ENCODE measurements at regions not wholly inside any gene's neighbourhood (a gene's known extent, or its start where the extent isn't known, plus 50 kb on each side); places are given as distances from the start of the nearest gene placed in this dataset.

DNA sequence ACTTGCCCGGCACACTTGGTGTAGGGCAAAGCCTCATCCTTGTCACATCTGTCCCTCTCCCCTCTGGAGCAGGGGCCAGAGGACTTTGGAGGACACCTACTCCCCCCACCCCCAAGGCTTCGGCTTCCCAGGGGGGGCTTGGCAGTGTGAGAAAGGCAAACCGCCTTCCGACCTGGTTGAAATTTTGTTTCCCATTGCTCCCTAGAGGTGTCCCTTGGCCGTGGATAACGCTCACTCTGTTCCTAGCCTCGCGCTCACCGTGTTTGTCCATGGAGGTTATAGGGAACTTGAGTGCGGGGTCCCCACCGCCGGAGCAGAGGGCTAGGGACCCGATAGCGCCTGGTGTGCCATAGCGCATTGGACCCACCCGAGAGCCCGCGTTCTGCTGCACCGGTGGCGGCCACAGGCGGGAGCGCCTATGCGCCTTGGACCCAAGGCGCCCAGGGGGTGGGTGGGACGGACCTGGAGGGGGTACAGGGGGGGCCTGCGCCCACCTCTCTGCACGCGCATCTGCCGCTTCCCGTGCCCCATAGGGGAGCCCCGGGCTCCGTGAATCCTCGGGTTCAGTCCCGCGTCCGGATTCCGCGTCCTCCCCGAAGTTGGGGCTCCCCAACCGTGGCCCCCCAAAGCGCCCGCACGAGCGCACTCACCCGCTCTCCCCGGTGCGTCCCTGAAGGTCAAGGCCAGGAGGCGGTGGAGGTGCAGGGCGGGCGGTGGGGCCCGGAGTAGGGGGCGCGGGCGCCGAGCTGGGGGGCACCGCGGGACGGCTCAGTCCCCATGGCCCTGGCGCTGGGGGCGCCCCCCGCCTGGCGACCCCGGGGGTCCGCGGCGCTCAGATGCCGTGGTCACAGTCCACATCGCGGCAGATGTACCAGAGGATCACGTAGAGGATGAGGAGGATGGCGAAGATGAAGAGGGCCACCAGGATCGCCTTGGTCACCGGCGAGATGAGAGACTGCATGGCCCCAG lies 82.7 kb upstream of the DHRSX start:
- Histone ChIP-seq H2AK9ac (replicated peaks; ENCODE audit: low read depth, low read length, poor library complexity) (no peak overlapping the region), H4K91ac (ENCODE audit: insufficient read depth, low read depth, low read length) (no peak overlapping the region), H2BK120ac (ENCODE audit: low read depth, low read length) (no peak overlapping the region), H3K18ac (ENCODE audit: low read depth, low read length) (no peak overlapping the region), H3K4ac (ENCODE audit: low read depth, low read length) (no peak overlapping the region), H2AFZ (replicated peaks; ENCODE audit: low read length, poor library complexity) (no peak overlapping the region), H3K27me3 (ENCODE audit: control insufficient read depth, insufficient read depth, low read length) (peaks cover 46% of the 10 kb centered on the region), H2BK15ac (ENCODE audit: low read depth, low read length) (no peak overlapping the region), H2AK5ac (ENCODE audit: low read depth, low read length) (no peak overlapping the region), H3K4me1 (ENCODE audit: control insufficient read depth, insufficient read depth, low read length) (no peaks in the 10 kb centered on the region), H3K4me3 (ENCODE audit: insufficient read depth, low read depth, low read length) (no peak overlapping the region), H3K14ac (replicated peaks; ENCODE audit: low read depth, low read length) (no peak overlapping the region), H3K4me2 (ENCODE audit: low read depth, low read length) (no peak overlapping the region), H3K27ac (ENCODE audit: insufficient read depth, low read length) (no peak overlapping the region), H4K8ac (ENCODE audit: low read depth in 2 of 2, low read length in 2 of 2) (no peak overlapping the region), H2BK20ac (ENCODE audit: low read depth, low read length) (no peak overlapping the region), H3K9me3 (ENCODE audit: control insufficient read depth, insufficient read depth, low read length) (no peaks in the 10 kb centered on the region), H2BK5ac (ENCODE audit: low read depth, low read length, poor library complexity, severe bottlenecking) (no peak overlapping the region), H4K5ac (ENCODE audit: low read depth, low read length) (no peak overlapping the region), H3K56ac (ENCODE audit: extremely low read depth, insufficient read depth, low read length) (no peak overlapping the region), H3K9me1 (ENCODE audit: insufficient read depth, low read length) (no peaks in the 10 kb centered on the region), H3K36me3 (ENCODE audit: control insufficient read depth, insufficient read depth, low read length) (no peaks in the 10 kb centered on the region), H4K20me1 (ENCODE audit: insufficient read depth, low read length) (no peaks in the 10 kb centered on the region), H3K79me1 (ENCODE audit: low read depth in 1 of 2, low read length in 2 of 2) (no peaks in the 10 kb centered on the region), H3K23ac (ENCODE audit: low read depth, low read length) (no peak overlapping the region), H3K9ac (ENCODE audit: low read depth, low read length) (no peak overlapping the region)
- CTCF ChIA-PET = no interaction called here
- dilution Hi-C loops (cut with HindIII; ENCODE audit: low sequenced_read_pairs, unreplicated experiment) (no loop called here), in situ Hi-C loops (cut with MboI; ENCODE audit: low sequenced_read_pairs) (no loop called here), intact Hi-C loops (cut with micrococcal nuclease) (no loop called here)
- WGBS, 2 experiments (ENCODE audit: extremely low coverage in 2 of 2, insufficient read length in 1 of 2) = 4% methylated on average over 11 of the region's 74 CpGs; no CpG with 5 or more reads in 1 of the 2 experiments
- TF ChIP-seq SMC3 (IDR thresholded peaks at IDR 0.05; ENCODE audit: low read depth, low read length) (no peak), RFX5 (IDR thresholded peaks at IDR 0.05; ENCODE audit: low read depth, low read length) (no peak), RAD21 (IDR thresholded peaks at IDR 0.05; ENCODE audit: low read length) (no peak), BHLHE40 (IDR thresholded peaks at IDR 0.05; ENCODE audit: low read depth, low read length) (no peak), POLR2A (IDR thresholded peaks at IDR 0.05; ENCODE audit: low read depth, low read length) (no peak), MAZ (IDR thresholded peaks at IDR 0.05; ENCODE audit: borderline replicate concordance, low read depth, low read length) (no peak), MXI1 (IDR thresholded peaks at IDR 0.05; ENCODE audit: borderline replicate concordance, low read depth, low read length) (no peak), FOS (IDR thresholded peaks at IDR 0.05; ENCODE audit: low read depth, low read length) (no peak)
- TF ChIP-seq, protein P1, sequence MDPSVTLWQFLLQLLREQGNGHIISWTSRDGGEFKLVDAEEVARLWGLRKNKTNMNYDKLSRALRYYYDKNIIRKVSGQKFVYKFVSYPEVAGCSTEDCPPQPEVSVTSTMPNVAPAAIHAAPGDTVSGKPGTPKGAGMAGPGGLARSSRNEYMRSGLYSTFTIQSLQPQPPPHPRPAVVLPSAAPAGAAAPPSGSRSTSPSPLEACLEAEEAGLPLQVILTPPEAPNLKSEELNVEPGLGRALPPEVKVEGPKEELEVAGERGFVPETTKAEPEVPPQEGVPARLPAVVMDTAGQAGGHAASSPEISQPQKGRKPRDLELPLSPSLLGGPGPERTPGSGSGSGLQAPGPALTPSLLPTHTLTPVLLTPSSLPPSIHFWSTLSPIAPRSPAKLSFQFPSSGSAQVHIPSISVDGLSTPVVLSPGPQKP (IDR thresholded peaks at IDR 0.05; ENCODE audit: borderline replicate concordance, low read depth, low read length) = no peak
- TF ChIP-seq, protein P2, sequence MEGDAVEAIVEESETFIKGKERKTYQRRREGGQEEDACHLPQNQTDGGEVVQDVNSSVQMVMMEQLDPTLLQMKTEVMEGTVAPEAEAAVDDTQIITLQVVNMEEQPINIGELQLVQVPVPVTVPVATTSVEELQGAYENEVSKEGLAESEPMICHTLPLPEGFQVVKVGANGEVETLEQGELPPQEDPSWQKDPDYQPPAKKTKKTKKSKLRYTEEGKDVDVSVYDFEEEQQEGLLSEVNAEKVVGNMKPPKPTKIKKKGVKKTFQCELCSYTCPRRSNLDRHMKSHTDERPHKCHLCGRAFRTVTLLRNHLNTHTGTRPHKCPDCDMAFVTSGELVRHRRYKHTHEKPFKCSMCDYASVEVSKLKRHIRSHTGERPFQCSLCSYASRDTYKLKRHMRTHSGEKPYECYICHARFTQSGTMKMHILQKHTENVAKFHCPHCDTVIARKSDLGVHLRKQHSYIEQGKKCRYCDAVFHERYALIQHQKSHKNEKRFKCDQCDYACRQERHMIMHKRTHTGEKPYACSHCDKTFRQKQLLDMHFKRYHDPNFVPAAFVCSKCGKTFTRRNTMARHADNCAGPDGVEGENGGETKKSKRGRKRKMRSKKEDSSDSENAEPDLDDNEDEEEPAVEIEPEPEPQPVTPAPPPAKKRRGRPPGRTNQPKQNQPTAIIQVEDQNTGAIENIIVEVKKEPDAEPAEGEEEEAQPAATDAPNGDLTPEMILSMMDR (conservative IDR thresholded peaks at IDR 0.05; ENCODE audit: low read depth, low read length) = no peak
- TF ChIP-seq, protein P3, sequence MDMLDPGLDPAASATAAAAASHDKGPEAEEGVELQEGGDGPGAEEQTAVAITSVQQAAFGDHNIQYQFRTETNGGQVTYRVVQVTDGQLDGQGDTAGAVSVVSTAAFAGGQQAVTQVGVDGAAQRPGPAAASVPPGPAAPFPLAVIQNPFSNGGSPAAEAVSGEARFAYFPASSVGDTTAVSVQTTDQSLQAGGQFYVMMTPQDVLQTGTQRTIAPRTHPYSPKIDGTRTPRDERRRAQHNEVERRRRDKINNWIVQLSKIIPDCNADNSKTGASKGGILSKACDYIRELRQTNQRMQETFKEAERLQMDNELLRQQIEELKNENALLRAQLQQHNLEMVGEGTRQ (IDR thresholded peaks at IDR 0.05; ENCODE audit: low read depth, low read length) = no peak
- POLR2A ChIA-PET (ENCODE audit: unreplicated experiment) = no interaction called here
- ATAC-seq (ENCODE audit: low read depth) = no peak
- DNase-seq = no peak
- BruUV-seq (replicated peaks) = no TSS peak
